Activated CD8-positive, alpha-beta T cell treated with anti-CD3 and anti-CD28 coated beads for 36 hours (primary cell): ENCODE measurements at regions not wholly inside any gene's neighbourhood (a gene's known extent, or its start where the extent isn't known, plus 50 kb on each side); places are given as distances from the start of the nearest gene placed in this dataset.

ENCODE experiments used
- ATAC-seq: fragments of 200-7000 bp; cut with Tn5 transposase; one replicate; pipeline ENCODE4 v1.10.0; 2021; ENCODE audit warnings: mild to moderate bottlenecking, moderate library complexity
- CTCF ChIA-PET: fragments of 350-600 bp; sonication (Branson Sonifier 250); formaldehyde crosslinking; loops from one replicate; lab custom pipeline; 2021; ENCODE audit warnings: antibody characterized with exemption; lab: Charles Lee
- POLR2A ChIA-PET: fragments of 350-600 bp; sonication (Branson Sonifier 250); formaldehyde crosslinking; loops from one replicate; lab custom pipeline; 2021; ENCODE audit warnings: antibody characterized with exemption; lab: Charles Lee
- DNase-seq: peaks from one replicate; pipeline ENCODE4 v3.0.0-alpha.2; 2020
- H3K27ac Mint-ChIP-seq: one replicate; pipeline ENCODE4 v1.8.0; 2021; ENCODE audit warnings: mild to moderate bottlenecking, mixed read lengths
- H3K27me3 Mint-ChIP-seq: one replicate; pipeline ENCODE4 v1.8.0; 2021; ENCODE audit warnings: mixed read lengths
- H3K36me3 Mint-ChIP-seq: one replicate; pipeline ENCODE4 v1.8.0; 2021; ENCODE audit warnings: low read depth, mixed read lengths
- H3K4me1 Mint-ChIP-seq: one replicate; pipeline ENCODE4 v1.8.0; 2021; ENCODE audit warnings: low read depth, mixed read lengths
- H3K4me3 Mint-ChIP-seq: one replicate; pipeline ENCODE4 v1.8.0; 2021; ENCODE audit warnings: mild to moderate bottlenecking, moderate library complexity, mixed read lengths
- H3K9me3 Mint-ChIP-seq: one replicate; pipeline ENCODE4 v1.8.0; 2021; ENCODE audit warnings: mixed read lengths
- intact Hi-C: fragments of 100-400 bp; cut with micrococcal nuclease; formaldehyde crosslinking; loops from one replicate; pipeline ENCODE4 v1.10.0; 2022
- TF ChIP-seq, protein P1 (sequence below): fragments of 200-600 bp; IDR thresholded peaks from one replicate; pipeline ENCODE4 v1.8.0; 2022; ENCODE audit warnings: antibody characterized with exemption, mild to moderate bottlenecking

DNA sequence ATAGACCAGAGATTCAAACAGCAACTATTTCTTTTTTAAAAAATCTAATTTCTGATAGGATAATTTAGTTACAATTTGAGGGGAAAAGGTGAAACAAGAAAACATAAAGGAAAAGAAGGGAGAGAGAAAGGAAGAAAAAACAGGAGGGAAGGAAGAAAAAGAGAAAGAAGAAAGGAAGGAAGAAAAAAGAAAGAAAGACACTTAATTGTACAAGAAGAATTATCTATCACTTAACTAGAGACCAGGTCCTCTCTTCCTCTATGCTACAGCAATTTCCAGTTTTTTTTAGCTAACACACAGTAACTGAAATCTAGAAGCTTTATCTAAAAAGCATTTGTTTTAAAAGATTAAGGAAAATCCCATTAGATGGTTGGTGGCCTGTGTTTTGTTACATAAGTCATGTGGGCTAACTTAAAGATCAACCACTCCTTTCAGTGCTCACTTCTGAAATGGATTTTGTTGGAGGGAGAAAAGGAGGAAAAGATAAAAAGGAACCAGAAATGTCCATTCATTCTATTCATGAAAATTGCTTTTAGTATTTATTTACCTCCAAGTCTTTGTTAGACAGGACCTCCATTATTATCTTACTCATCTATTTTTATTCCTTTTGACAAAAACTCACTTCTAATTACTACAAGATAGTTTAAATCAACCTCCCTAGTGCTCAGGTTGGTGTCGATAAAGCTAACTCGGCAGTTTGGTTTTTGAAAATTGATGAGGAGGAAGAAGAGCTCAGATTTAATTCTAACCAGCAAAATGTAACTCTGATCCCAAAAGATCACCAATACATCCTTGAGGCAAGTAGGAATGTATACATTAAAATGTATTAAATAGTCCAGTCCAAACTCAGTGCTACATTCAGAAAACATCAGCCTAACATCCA, 251.5 kb upstream of the FN1 start:
- Mint-ChIP-seq H3K36me3 (no peaks in the 10 kb centered on the region), H3K27me3 (peaks cover 4% of the 10 kb centered on the region), H3K27ac (no peak overlapping the region), H3K4me1 (no peaks in the 10 kb centered on the region), H3K4me3 (no peak overlapping the region), H3K9me3 (no peaks in the 10 kb centered on the region)
- ATAC-seq, result no peak
- ChIA-PET CTCF (no interaction called here), POLR2A (no interaction called here)
- DNase-seq, result no peak
- TF ChIP-seq, protein P1, sequence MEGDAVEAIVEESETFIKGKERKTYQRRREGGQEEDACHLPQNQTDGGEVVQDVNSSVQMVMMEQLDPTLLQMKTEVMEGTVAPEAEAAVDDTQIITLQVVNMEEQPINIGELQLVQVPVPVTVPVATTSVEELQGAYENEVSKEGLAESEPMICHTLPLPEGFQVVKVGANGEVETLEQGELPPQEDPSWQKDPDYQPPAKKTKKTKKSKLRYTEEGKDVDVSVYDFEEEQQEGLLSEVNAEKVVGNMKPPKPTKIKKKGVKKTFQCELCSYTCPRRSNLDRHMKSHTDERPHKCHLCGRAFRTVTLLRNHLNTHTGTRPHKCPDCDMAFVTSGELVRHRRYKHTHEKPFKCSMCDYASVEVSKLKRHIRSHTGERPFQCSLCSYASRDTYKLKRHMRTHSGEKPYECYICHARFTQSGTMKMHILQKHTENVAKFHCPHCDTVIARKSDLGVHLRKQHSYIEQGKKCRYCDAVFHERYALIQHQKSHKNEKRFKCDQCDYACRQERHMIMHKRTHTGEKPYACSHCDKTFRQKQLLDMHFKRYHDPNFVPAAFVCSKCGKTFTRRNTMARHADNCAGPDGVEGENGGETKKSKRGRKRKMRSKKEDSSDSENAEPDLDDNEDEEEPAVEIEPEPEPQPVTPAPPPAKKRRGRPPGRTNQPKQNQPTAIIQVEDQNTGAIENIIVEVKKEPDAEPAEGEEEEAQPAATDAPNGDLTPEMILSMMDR, result no peak
- intact Hi-C loops, result no loop called here

DNA sequence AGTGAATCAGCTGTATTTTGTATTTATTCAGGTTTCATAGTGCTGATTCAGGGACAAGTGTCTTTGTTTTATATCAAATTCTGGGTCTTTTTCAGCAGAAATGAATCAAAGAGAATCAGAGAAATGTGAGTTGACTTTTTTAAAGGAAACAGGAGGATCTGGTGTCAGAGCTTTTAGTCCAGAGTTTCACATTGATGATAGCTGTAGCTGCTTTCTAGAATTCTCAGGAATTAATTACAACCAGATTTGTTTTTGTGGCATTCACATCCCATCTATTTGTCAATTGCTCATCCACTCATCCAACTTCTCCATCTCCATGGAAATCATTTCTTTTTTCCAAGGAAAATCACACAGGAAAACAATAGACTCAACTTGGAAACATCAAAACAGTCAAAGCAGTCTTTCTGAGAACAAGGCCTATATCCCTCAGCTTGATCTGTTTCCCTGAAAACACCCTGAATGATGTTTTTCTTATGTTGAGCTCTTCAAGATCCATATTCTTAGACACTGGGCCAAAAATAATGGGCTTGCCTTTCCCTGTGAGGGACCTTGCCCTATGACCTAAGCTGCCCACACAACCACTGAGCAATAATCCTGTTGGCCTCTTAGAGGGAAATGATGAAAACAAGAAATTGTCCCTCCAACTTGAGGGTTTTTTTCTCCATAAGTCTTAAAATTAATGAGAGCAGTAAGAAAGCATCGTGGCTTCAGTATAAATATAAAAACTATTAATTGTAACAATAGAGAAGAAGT, 249.5 kb upstream of the FN1 start:
- ChIA-PET CTCF (interaction anchor here (0.9 kb wide), 1 partner anchor 248 kb away, joined by 3 read pairs; no protein-coding TSS in a partner anchor), POLR2A (no interaction called here)
- DNase-seq (no peak), ATAC-seq (no peak)
- intact Hi-C loops, result no loop called here
- H3K36me3 Mint-ChIP-seq, result no peaks in the 10 kb centered on the region
- H3K27ac Mint-ChIP-seq, result no peak overlapping the region
- H3K4me1 Mint-ChIP-seq, result peaks cover 17% of the 10 kb centered on the region
- H3K27me3 Mint-ChIP-seq, result no peaks in the 10 kb centered on the region
- TF ChIP-seq, protein P1, result no peak
- no peak overlapping the region for H3K4me3 Mint-ChIP-seq
- H3K9me3 Mint-ChIP-seq, result no peaks in the 10 kb centered on the region

DNA sequence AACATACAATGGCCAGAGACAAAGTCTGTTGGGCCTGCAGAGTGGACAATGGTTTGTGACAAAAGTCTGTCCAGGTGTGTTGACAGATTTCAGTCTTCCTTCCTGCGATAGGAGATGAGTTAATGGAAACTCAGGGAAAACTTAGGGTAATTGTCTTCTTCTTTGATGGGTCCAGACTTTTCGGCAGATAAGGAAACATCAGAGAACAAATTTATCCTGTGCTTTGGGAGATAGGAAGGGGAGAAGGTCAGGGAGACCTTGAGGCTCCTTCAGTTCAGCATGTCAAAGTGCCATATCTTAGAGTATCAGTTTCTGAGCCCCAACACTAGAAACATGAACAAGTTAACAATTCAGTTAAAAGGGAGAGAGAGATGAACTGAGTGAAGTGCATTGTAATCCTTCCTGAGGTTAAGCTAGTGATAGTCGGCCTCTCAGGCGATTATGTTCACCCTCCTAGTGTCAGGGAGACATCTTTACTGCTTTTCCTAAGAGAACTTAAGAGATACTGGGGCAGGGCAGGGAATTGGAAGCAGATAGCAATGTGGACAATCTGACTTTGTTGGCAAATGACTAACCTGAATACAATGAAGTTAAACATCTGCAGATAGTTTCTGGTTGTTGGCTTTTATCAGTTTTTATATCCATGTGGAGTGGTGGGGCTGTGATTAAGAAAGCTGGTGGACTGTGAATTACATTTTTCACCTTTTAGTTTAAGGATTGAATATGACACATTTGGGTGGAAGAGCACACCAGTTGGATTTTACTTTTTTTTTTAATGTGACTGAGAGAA, 248.8 kb upstream of the FN1 start:
- H3K27me3 Mint-ChIP-seq, result no peaks in the 10 kb centered on the region
- ChIA-PET POLR2A (no interaction called here), CTCF (interaction anchor here (0.9 kb wide), 1 partner anchor 248 kb away, joined by 3 read pairs; no protein-coding TSS in a partner anchor)
- H3K4me1 Mint-ChIP-seq, result peaks cover 17% of the 10 kb centered on the region
- no peak overlapping the region for H3K27ac Mint-ChIP-seq
- H3K36me3 Mint-ChIP-seq, result no peaks in the 10 kb centered on the region
- H3K9me3 Mint-ChIP-seq, result no peaks in the 10 kb centered on the region
- DNase-seq (no peak), ATAC-seq (no peak)
- no peak overlapping the region for H3K4me3 Mint-ChIP-seq
- TF ChIP-seq, protein P1, result no peak
- intact Hi-C loops, result no loop called here

DNA sequence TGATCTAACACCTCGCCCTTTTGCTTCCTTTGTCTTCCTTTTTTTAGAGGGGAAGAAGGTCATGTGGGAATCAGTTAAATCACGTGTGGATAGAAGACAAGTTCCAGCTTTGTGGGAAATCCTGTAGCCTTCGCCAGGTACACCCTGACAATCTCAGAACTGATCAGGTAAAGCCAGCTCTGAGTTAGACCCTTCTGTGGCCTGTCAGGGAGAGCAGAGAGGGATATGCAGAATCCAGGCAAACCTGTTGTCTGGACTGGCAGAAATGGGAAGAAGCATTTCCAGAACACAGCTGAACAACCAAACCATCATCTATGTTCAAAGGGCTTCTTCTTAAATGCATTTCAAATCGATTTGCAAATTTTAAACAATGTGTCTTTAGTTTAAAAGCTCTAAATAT, 247.4 kb upstream of the FN1 start:
- Mint-ChIP-seq H3K9me3 (peaks cover 2% of the 10 kb centered on the region), H3K27me3 (no peaks in the 10 kb centered on the region), H3K4me1 (peaks cover 17% of the 10 kb centered on the region), H3K36me3 (no peaks in the 10 kb centered on the region), H3K27ac (no peak overlapping the region), H3K4me3 (no peak overlapping the region)
- intact Hi-C loops, result no loop called here
- ChIA-PET POLR2A (interaction anchor here (0.5 kb wide), 1 partner anchor 87 kb away, joined by 3 read pairs; no protein-coding TSS in a partner anchor), CTCF (no interaction called here)
- ATAC-seq, result no peak
- DNase-seq, result no peak
- TF ChIP-seq, protein P1, result no peak
